ENCODE measurements at regions not wholly inside any gene's neighbourhood (a gene's known extent, or its start where the extent isn't known, plus 50 kb on each side); places are given as distances from the start of the nearest gene placed in this dataset.

- Histone ChIP-seq H3K9me3 (no peaks in the 10 kb centered on the region), H3K36me3 (no peaks in the 10 kb centered on the region), H3K27ac (no peak overlapping the region), H3K4me1 (no peaks in the 10 kb centered on the region), H3K27me3 (no peaks in the 10 kb centered on the region), H3K4me3 (no peak overlapping the region)
- intact Hi-C loops (cut with DNase I; ENCODE audit: low total_unique reads) = no loop called here
- TF ChIP-seq POLR2AphosphoS5 (IDR thresholded peaks at IDR 0.05) = no peak
- TF ChIP-seq POLR2A (IDR thresholded peaks at IDR 0.05) = no peak
- no peak for TF ChIP-seq CTCF (IDR thresholded peaks at IDR 0.05)
- DNase-seq (ENCODE audit: low spot score in 2 of 2) = no peak
Measured at GRCh38 chr15:93570527-93570926, 481.5 kb upstream of the RGMA start.

- Histone ChIP-seq H3K4me1 (no peaks in the 10 kb centered on the region), H3K4me3 (no peak overlapping the region), H3K36me3 (no peaks in the 10 kb centered on the region), H3K27me3 (no peaks in the 10 kb centered on the region), H3K9me3 (no peaks in the 10 kb centered on the region), H3K27ac (no peak overlapping the region)
- DNase-seq (ENCODE audit: low spot score in 2 of 2) = no peak
- TF ChIP-seq POLR2A (IDR thresholded peaks at IDR 0.05) (no peak), POLR2AphosphoS5 (IDR thresholded peaks at IDR 0.05) (no peak), CTCF (IDR thresholded peaks at IDR 0.05) (no peak)
- intact Hi-C loops (cut with DNase I; ENCODE audit: low total_unique reads) = no loop called here
Measured at GRCh38 chr15:93566762-93567161, 477.8 kb upstream of the RGMA start.

- Histone ChIP-seq H3K4me1 (no peaks in the 10 kb centered on the region), H3K4me3 (no peak overlapping the region), H3K27ac (peak overlapping the region in 1 of 2 donors; percentile 1), H3K9me3 (no peaks in the 10 kb centered on the region), H3K36me3 (no peaks in the 10 kb centered on the region), H3K27me3 (no peaks in the 10 kb centered on the region)
- TF ChIP-seq CTCF (IDR thresholded peaks at IDR 0.05) = no peak
- no peak for TF ChIP-seq POLR2A (IDR thresholded peaks at IDR 0.05)
- TF ChIP-seq POLR2AphosphoS5 (IDR thresholded peaks at IDR 0.05) = no peak
- intact Hi-C loops (cut with DNase I; ENCODE audit: low total_unique reads) = no loop called here
- no peak for DNase-seq (ENCODE audit: low spot score in 2 of 2)
Measured at GRCh38 chr15:93565201-93565600, 476.2 kb upstream of the RGMA start.

GRCh38 chr15:93563218-93563617 lies 474.2 kb upstream of the RGMA start:
- intact Hi-C loops (cut with DNase I; ENCODE audit: low total_unique reads) = no loop called here
- Histone ChIP-seq H3K27ac (no peak overlapping the region), H3K27me3 (no peaks in the 10 kb centered on the region), H3K4me3 (no peak overlapping the region), H3K4me1 (no peaks in the 10 kb centered on the region), H3K36me3 (no peaks in the 10 kb centered on the region), H3K9me3 (no peaks in the 10 kb centered on the region)
- TF ChIP-seq POLR2A (IDR thresholded peaks at IDR 0.05) (no peak), CTCF (IDR thresholded peaks at IDR 0.05) (no peak), POLR2AphosphoS5 (IDR thresholded peaks at IDR 0.05) (no peak)
- no peak for DNase-seq (ENCODE audit: low spot score in 2 of 2)

- Histone ChIP-seq H3K36me3 (no peaks in the 10 kb centered on the region), H3K27ac (peak overlapping the region in 1 of 2 donors; percentile 27), H3K27me3 (no peaks in the 10 kb centered on the region), H3K4me3 (no peak overlapping the region), H3K9me3 (no peaks in the 10 kb centered on the region), H3K4me1 (no peaks in the 10 kb centered on the region)
- intact Hi-C loops (cut with DNase I; ENCODE audit: low total_unique reads) = no loop called here
- no peak for DNase-seq (ENCODE audit: low spot score in 2 of 2)
- no peak for TF ChIP-seq CTCF (IDR thresholded peaks at IDR 0.05)
- TF ChIP-seq POLR2AphosphoS5 (IDR thresholded peaks at IDR 0.05) = peak in 2 of 3 donors; percentile 15 to 28
Measured at GRCh38 chr15:93562395-93563123, 473.5 kb upstream of the RGMA start.
